ENCODE measurements at regions not wholly inside any gene's neighbourhood (a gene's known extent, or its start where the extent isn't known, plus 50 kb on each side); places are given as distances from the start of the nearest gene placed in this dataset.
A peak's percentile ranks its signal among the peaks of the same experiment; 100 is the strongest.

DNA sequence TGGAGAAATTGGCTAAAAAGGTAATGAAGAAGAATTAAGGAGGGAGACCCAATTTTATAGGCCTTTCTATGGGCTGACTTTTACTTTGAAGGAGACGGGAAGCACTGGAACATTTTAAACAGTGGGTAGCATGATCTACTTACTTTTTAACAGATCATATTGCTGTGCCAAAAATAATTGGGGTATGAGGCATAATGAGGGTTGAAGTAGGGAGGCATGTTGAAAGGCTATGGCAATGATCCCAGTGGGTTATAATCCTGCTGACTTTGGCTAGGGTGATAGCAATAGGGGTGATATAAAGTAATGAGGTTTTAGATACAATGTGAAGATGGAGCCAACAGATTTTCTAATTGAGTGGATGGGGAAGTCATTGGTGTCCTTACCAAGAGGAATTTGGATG is 73.2 kb downstream of the GPR37 start:
- DNase-seq (no peak), ATAC-seq (peak in 1 of 2 donors; percentile 55)
- intact Hi-C loops (cut with DNase I): no loop called here

DNA sequence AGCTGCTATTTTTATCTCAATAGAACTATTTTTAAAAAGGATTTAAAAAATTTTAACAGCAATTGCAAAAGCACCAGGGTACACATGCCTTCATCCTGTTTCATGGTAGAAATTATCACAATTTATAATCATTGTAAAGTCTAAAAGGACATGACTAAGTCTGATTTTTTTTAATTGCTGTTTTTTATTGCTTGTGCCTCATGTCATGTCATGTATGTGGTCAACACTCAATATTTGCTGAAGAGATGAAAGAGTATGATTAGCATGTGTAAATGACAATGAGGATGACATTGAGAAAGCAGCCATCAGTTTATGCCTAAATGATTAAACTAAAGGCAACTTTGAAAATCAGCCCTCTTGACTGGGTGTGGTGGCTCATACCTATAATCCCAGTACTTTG is 74.8 kb downstream of the GPR37 start:
- intact Hi-C loops (cut with DNase I): no loop called here
- DNase-seq: no peak
- no peak for ATAC-seq

DNA sequence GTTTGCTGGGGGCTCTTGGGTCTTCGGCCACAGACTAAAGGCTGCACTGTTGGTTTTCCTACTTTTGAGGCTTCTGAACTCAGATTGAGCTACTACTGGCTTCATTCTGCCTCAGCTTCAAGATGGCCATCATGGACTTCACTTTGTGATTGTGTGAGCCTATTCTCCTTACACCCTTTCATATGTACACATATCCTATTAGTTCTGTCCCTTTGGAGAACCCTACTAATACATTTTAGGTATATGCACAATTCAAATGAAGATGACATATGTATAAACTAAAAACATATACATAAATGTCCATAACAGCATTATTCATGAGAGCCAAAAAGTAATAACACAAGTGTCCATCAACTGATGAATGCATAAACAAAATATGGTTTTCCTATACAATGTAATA is 75.7 kb downstream of the GPR37 start:
- DNase-seq (no peak), ATAC-seq (no peak)
- intact Hi-C loops (cut with DNase I): no loop called here

GRCh38 chr7:124689523-124689922 is 76.1 kb downstream of the GPR37 start:
- DNase-seq (no peak), ATAC-seq (no peak)
- intact Hi-C loops (cut with DNase I): no loop called here

DNA sequence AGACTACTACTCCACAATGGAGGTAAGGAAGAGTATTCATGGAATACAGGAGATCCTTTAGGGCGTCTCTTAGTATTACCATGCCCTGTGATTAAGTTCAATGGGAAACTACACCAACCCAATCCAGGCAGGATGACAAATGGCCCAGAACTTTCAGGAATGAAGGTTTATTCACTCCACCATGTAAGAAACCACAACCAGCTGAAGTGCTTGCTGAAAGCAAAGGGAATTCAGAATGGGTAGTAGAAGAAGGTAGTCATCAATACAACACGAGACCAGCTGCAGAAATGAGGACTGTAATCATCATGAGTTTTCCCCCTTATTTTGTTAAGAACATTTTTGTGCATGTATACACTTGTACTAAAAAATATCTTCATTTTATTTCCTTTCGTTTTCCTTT is 76.6 kb downstream of the GPR37 start:
- intact Hi-C loops (cut with DNase I): no loop called here
- ATAC-seq (no peak), DNase-seq (no peak)

DNA sequence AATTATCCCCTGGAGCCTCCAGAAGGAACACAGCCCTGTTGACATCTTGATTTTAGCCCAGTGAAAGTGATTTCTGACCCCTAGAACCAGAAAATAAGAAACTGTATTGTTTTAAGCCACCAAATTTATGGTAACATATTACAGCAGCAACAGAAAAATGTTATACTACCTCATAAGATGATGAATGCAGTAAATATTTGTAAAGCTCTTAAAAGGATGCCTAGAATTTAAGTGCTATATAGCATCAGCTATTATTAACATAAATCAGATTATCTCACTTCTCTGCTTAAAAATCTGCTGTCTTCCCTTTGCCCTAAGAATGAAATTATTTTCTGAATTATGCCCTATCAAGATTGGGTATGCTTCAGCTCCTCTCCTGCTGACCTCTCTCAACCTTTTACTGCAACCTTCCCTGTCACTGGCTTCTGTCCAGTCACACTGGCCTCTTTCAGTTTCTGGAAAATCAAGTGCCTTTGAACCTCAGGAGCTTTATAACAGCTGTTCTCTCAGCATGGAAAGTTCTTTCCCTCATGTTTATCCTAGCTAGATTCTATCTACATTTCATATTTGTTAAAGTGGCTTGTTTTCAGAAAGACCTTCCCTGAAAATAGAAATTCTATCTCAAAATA is 78.9 kb downstream of the GPR37 start:
- DNase-seq (no peak), ATAC-seq (no peak)
- intact Hi-C loops (cut with DNase I): no loop called here

DNA sequence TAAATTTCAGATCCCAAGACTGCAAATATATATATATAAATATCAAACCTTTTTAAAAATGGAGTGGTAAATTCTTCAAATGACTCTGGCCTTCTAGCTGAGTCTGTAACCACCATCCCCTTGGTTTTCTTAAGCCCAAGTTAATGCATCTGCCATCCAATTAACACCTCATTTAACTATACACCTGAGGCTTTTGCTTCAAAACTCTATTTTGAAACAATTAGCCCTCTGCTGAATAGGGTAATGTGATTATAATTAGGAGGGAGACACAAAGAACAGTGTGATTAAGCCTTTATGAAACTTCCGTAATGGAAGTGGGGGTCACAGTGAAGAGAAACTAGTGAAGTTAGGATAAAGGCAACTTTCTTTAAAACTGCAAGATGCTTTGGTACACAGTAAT is 83.6 kb downstream of the GPR37 start:
- intact Hi-C loops (cut with DNase I): no loop called here
- ATAC-seq (no peak), DNase-seq (no peak)

GRCh38 chr7:124680304-124680703 is 85.3 kb downstream of the GPR37 start:
- intact Hi-C loops (cut with DNase I): no loop called here
- DNase-seq: no peak
- ATAC-seq: no peak

- ATAC-seq (no peak), DNase-seq (no peak)
- intact Hi-C loops (cut with DNase I): no loop called here
These were observed 85.9 kb downstream of the GPR37 start for GRCh38 chr7:124679586-124680225.

GRCh38 chr7:124679146-124679545 is 86.4 kb downstream of the GPR37 start:
- DNase-seq: no peak
- no peak for ATAC-seq
- intact Hi-C loops (cut with DNase I): no loop called here

DNA sequence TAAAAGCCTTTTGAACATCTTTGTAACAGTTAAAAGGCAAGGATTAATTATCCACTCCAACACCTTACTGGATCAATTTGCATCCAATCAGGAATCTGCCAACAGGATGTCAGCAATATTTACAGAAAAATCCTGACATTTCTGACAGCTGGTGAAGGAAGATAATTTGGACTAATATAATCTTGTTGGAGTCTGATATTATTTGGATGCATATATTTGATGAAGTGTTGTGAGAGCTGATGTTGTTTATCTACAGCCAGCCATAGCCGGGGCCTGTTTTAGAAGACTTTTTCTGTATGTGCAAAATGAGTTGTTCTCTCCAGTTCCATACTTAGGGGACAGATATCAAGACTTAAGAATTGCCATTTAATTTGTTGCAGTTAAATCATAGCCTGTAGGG is 91.1 kb downstream of the GPR37 start:
- intact Hi-C loops (cut with DNase I): no loop called here
- ATAC-seq (no peak), DNase-seq (no peak)

- ATAC-seq (no peak), DNase-seq (no peak)
- intact Hi-C loops (cut with DNase I): no loop called here
These were observed 93.6 kb downstream of the GPR37 start for GRCh38 chr7:124672011-124672410.

DNA sequence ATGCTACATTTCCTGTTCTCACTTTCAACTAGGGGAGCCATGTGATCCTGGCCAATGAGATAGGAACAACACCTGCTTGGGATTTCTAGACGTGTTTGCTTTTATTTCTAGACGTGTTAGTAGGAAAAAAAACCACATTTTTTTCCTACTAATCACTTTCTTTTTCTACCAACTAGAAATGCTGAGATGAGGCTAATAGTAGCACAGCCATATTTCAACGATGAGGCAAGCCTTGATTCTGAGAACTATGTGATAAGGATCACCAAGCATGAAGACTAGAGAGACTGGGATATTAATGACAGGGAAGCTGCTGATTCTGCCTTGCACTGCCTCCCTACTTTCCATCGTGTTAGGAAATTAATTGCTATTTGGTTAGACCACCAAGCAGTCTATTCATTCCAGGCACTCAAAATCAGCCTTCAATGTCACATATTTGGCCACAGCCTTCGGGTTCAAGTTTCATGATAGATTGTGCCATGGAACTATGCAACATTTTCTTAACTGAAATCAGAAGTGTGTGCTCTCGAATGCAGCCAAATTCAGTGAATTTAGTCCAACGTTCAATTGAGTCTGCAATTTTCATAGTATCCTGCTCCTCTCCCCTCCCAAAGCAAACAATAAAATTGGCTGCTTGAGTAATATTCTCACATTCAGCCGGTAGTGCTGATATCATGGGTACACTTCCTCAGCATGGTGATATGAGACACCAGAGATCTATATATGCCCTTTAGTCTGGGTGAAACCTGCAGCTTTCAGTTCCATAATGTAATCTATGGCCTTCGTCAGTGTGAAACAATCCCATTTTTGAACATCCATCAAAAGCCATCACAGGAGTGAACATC is 98.1 kb downstream of the GPR37 start:
- ATAC-seq: peak in 1 of 2 donors; percentile 51

DNA sequence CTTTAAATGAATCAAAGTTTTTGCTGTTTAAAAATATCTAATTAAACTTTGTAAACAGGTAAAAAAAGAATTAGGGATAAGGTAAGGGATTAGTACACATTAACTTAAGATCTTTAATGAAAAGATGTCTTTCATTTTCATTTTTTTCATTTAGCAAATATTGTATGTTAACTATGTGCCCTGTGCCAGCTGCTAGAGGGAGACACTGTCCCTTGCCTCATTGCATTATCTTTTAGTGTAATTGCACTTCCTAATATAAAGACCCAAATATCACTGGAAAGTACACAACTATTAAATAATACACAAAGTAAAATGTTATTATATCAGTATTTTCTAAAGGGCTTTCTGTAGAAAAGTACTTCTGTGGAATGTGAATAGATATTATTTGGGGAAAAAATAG is 102.7 kb downstream of the GPR37 start:
- DNase-seq: no peak
- ATAC-seq: no peak
- intact Hi-C loops (cut with DNase I): no loop called here

More for the DNA sequence above, 98.1 kb downstream of the GPR37 start:
- DNase-seq: no peak
- intact Hi-C loops (cut with DNase I): no loop called here

DNA sequence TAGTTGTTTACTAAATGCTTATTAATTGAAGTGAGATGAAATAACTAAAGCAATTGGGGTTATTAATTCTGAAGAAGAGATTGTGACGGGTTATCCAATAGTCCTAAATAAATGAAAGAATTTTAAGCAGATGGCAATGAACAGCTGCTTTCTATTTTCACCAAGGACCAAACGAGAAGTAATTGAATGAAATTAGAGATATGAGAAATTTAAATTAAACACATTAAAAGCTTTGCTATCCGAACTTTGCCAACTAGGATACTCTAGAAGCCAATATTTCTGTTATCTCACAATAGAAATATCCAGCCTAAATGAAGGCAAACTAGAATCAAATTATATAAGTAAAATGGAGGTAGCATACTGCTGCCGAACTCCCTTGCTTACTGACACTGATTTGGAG is 103.2 kb downstream of the GPR37 start:
- DNase-seq (no peak), ATAC-seq (no peak)
- intact Hi-C loops (cut with DNase I): no loop called here

- DNase-seq (no peak), ATAC-seq (no peak)
- intact Hi-C loops (cut with DNase I): no loop called here
These were observed 109.6 kb downstream of the GPR37 start for GRCh38 chr7:124655990-124656389.

GRCh38 chr7:124652237-124652636 is 113.4 kb downstream of the GPR37 start:
- intact Hi-C loops (cut with DNase I): no loop called here
- no peak for DNase-seq
- no peak for ATAC-seq

DNA sequence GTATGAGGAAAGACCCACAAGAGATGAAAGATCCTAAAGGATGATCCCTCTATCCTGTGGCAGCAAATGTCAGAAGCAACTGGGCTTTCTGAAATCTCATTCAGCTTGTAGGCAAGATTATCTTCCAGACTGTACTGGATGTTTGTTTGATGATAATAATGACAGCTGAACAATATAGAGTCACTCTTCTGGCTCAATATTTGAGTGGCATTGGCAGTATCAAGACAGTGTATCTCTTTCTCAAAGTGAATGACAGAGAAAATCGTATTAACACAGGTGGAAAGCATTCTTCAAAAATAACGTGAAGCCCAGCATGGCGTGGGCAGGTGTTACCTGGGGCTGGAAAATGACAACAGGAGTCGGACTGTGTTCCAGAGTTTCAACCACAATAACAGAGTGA is 114.5 kb downstream of the GPR37 start:
- no peak for DNase-seq
- intact Hi-C loops (cut with DNase I): no loop called here
- no peak for ATAC-seq

GRCh38 chr7:124649397-124650014 is 116.1 kb downstream of the GPR37 start:
- ATAC-seq (no peak), DNase-seq (no peak)
- intact Hi-C loops (cut with DNase I): no loop called here

DNA sequence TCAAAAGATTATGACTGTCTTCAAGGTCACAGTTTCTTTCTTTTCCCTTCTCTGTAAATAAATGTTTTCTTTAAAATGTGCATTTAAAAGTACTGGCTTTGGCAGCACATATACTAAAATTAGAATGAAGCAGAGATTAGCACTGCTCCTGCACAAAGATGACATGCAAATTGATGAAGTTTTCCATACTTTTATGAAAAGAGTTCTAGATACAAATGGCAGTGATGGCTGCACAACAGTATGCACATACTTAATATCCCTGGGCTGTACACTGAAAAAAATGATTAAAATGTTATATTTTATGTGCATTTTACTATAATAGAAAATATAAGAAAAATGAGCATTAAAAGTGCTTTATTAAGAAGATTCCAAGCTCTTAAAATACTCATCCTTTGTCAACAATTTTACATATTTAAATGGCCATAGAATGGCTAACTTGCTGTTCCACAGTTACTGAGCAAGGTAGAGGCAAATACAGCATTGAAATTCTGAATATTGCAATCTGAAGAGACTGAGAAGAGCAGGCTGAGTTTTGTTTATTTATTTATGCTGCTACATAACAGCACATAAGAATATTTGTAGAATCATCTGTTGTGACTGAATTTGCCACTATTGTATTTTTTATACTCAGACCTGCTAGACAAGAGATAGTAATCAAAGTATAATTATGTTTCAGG is 117.8 kb downstream of the GPR37 start:
- intact Hi-C loops (cut with DNase I): no loop called here
- ATAC-seq (no peak), DNase-seq (no peak)
